ENCODE measurements at regions not wholly inside any gene's neighbourhood (a gene's known extent, or its start where the extent isn't known, plus 50 kb on each side); places are given as distances from the start of the nearest gene placed in this dataset.
"Not testable (repeated sequence)": the region's sequence is repeated elsewhere in the genome, so short reads cannot be mapped to it uniquely, and the experiment has no call there.

GRCh38 chr2:238598802-238599530, 172.2 kb downstream of the ASB1 start:
- Mint-ChIP-seq H3K9me3 (peaks cover 7 to 8% of the 10 kb centered on the region in 2 donors), H3K27ac (no peak overlapping the region), H3K36me3 (peaks cover 0 to 11% of the 10 kb centered on the region in 2 donors)
- ATAC-seq, result no peak
- no peak for DNase-seq (ENCODE audit: low spot score in 2 of 2)

GRCh38 chr2:238599549-238600505, 173.1 kb downstream of the ASB1 start:
- H3K36me3 Mint-ChIP-seq, result peaks cover 5 to 19% of the 10 kb centered on the region in 2 donors
- ATAC-seq (no peak), DNase-seq (ENCODE audit: low spot score in 2 of 2) (no peak)
- H3K27ac Mint-ChIP-seq, result no peak overlapping the region
- peaks cover 14 to 15% of the 10 kb centered on the region in 2 donors for H3K9me3 Mint-ChIP-seq

- peaks cover 14 to 15% of the 10 kb centered on the region in 2 donors for H3K9me3 Mint-ChIP-seq
- ATAC-seq, result no peak
- DNase-seq (ENCODE audit: low spot score in 2 of 2), result no peak
- H3K36me3 Mint-ChIP-seq, result peaks cover 5 to 19% of the 10 kb centered on the region in 2 donors
- no peak overlapping the region for H3K27ac Mint-ChIP-seq
Observed at GRCh38 chr2:238600506-238601432, 174.0 kb downstream of the ASB1 start.

GRCh38 chr2:238601433-238602222, 174.9 kb downstream of the ASB1 start:
- ATAC-seq (no peak), DNase-seq (ENCODE audit: low spot score in 2 of 2) (no peak)
- peaks cover 5 to 19% of the 10 kb centered on the region in 2 donors for H3K36me3 Mint-ChIP-seq
- peaks cover 14 to 15% of the 10 kb centered on the region in 2 donors for H3K9me3 Mint-ChIP-seq
- no peak overlapping the region for H3K27ac Mint-ChIP-seq

GRCh38 chr2:238602223-238602960, 175.7 kb downstream of the ASB1 start:
- DNase-seq (ENCODE audit: low spot score in 2 of 2), result no peak
- Mint-ChIP-seq H3K9me3 (peaks cover 18% of the 10 kb centered on the region in 2 donors), H3K27ac (no peak overlapping the region), H3K36me3 (peaks cover 5 to 19% of the 10 kb centered on the region in 2 donors)
- no peak for ATAC-seq

GRCh38 chr2:238603596-238603995, 176.9 kb downstream of the ASB1 start:
- Mint-ChIP-seq H3K9me3 (peaks cover 21 to 25% of the 10 kb centered on the region in 2 donors), H3K27ac (no peak overlapping the region), H3K36me3 (peaks cover 5 to 19% of the 10 kb centered on the region in 2 donors)
- ATAC-seq (no peak), DNase-seq (ENCODE audit: low spot score in 2 of 2) (no peak)

GRCh38 chr2:238606311-238606710, 179.6 kb downstream of the ASB1 start:
- DNase-seq (ENCODE audit: low spot score in 2 of 2), result no peak
- Mint-ChIP-seq H3K27ac (no peak overlapping the region), H3K36me3 (peaks cover 5 to 19% of the 10 kb centered on the region in 2 donors), H3K9me3 (peaks cover 26 to 37% of the 10 kb centered on the region in 2 donors)
- no peak for ATAC-seq

GRCh38 chr2:238613610-238614009, 186.9 kb downstream of the ASB1 start:
- Mint-ChIP-seq H3K36me3 (no peaks in the 10 kb centered on the region), H3K9me3 (peaks cover 5 to 18% of the 10 kb centered on the region in 2 donors), H3K27ac (no peak overlapping the region)
- ATAC-seq, result no peak
- DNase-seq (ENCODE audit: low spot score in 2 of 2), result peak in 1 of 2 donors; percentile 16

GRCh38 chr2:238614376-238614775, 187.6 kb downstream of the ASB1 start:
- H3K9me3 Mint-ChIP-seq, result peaks cover 5 to 11% of the 10 kb centered on the region in 2 donors
- DNase-seq (ENCODE audit: low spot score in 2 of 2), result no peak
- ATAC-seq, result no peak
- no peaks in the 10 kb centered on the region for H3K36me3 Mint-ChIP-seq
- H3K27ac Mint-ChIP-seq, result no peak overlapping the region

GRCh38 chr2:238615187-238615586, 188.5 kb downstream of the ASB1 start:
- no peak for DNase-seq (ENCODE audit: low spot score in 2 of 2)
- Mint-ChIP-seq H3K27ac (no peak overlapping the region), H3K9me3 (peaks cover 5 to 11% of the 10 kb centered on the region in 2 donors), H3K36me3 (no peaks in the 10 kb centered on the region)
- ATAC-seq, result no peak

- no peak for DNase-seq (ENCODE audit: low spot score in 2 of 2)
- Mint-ChIP-seq H3K36me3 (no peaks in the 10 kb centered on the region), H3K27ac (no peak overlapping the region), H3K9me3 (peaks cover 0 to 6% of the 10 kb centered on the region in 2 donors)
- ATAC-seq, result no peak
Observed at GRCh38 chr2:238616681-238617080, 190.0 kb downstream of the ASB1 start.

- H3K9me3 Mint-ChIP-seq; DNase-seq (ENCODE audit: low spot score in 2 of 2); H3K36me3 Mint-ChIP-seq; H3K27ac Mint-ChIP-seq; ATAC-seq: not testable (repeated sequence)
Observed at GRCh38 chr2:238618494-238619283, 192.0 kb downstream of the ASB1 start.

GRCh38 chr2:238627899-238628298, 201.2 kb downstream of the ASB1 start:
- DNase-seq (ENCODE audit: low spot score in 2 of 2) (no peak), ATAC-seq (no peak)
- H3K9me3 Mint-ChIP-seq, result no peaks in the 10 kb centered on the region
- H3K27ac Mint-ChIP-seq, result no peak overlapping the region
- H3K36me3 Mint-ChIP-seq, result no peaks in the 10 kb centered on the region

GRCh38 chr2:238629064-238629463, 202.3 kb downstream of the ASB1 start:
- ATAC-seq (no peak), DNase-seq (ENCODE audit: low spot score in 2 of 2) (no peak)
- Mint-ChIP-seq H3K9me3 (no peaks in the 10 kb centered on the region), H3K36me3 (no peaks in the 10 kb centered on the region), H3K27ac (no peak overlapping the region)
